Gastrocnemius medialis (tissue), 4 donors: ENCODE measurements at regions not wholly inside any gene's neighbourhood (a gene's known extent, or its start where the extent isn't known, plus 50 kb on each side); places are given as distances from the start of the nearest gene placed in this dataset.

Experiments
- POLR2A ChIP-seq, 2 donors: fragments of 450-650 bp; IDR thresholded peaks; one replicate each; pipeline ENCODE4 v1.6.1; 2017; ENCODE audit warnings: antibody characterized with exemption in 2 of 2, mild to moderate bottlenecking in 2 of 2, moderate library complexity in 2 of 2
- TF ChIP-seq, protein P1 (sequence below), 5 experiments: fragments of 450-650 bp in 3 of 5; fragments of 200-600 bp in 2 of 5; sonication (generic) in 2 of 5; IDR thresholded peaks in 4 of 5; conservative IDR thresholded peaks in 1 of 5; 1 replicate in 4 of 5; 2 replicates in 1 of 5; pipeline ENCODE4 v1.5.1; 2016 to 2019; ENCODE audit warnings: antibody characterized with exemption in 5 of 5, mild to moderate bottlenecking in 3 of 5, moderate library complexity in 3 of 5

DNA sequence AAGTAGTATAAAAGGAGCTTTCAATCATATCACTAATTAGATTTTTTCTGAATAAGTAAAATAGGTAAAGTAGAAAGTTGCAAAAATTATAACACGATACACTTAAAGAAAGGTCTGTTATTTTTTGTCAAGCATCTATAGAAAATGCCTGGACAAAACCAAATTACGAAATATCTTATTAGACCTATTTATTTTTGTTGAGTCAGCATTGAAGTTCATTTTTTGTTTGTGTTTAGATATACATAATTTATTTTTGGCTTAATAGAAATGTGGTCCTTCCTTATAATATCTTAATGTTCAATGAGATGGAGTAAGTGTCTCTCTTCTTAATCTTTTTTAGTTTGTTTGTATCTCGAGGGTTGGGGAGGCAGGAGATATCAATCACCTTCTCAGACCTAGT lies 214.8 kb upstream of the GRIA1 start:
- TF ChIP-seq, protein P1, sequence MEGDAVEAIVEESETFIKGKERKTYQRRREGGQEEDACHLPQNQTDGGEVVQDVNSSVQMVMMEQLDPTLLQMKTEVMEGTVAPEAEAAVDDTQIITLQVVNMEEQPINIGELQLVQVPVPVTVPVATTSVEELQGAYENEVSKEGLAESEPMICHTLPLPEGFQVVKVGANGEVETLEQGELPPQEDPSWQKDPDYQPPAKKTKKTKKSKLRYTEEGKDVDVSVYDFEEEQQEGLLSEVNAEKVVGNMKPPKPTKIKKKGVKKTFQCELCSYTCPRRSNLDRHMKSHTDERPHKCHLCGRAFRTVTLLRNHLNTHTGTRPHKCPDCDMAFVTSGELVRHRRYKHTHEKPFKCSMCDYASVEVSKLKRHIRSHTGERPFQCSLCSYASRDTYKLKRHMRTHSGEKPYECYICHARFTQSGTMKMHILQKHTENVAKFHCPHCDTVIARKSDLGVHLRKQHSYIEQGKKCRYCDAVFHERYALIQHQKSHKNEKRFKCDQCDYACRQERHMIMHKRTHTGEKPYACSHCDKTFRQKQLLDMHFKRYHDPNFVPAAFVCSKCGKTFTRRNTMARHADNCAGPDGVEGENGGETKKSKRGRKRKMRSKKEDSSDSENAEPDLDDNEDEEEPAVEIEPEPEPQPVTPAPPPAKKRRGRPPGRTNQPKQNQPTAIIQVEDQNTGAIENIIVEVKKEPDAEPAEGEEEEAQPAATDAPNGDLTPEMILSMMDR (IDR thresholded peaks at IDR 0.05 in 4 of 5, conservative IDR thresholded peaks at IDR 0.05 in 1 of 5) = no peak
- TF ChIP-seq POLR2A (IDR thresholded peaks at IDR 0.05) = no peak
